Fibroblast of the aortic adventitia (primary cell): ENCODE measurements at regions not wholly inside any gene's neighbourhood (a gene's known extent, or its start where the extent isn't known, plus 50 kb on each side); places are given as distances from the start of the nearest gene placed in this dataset.

ENCODE experiments used
- DNase-seq: peaks from one replicate; pipeline ENCODE4 v3.0.0-alpha.2; 2010; ENCODE audit warnings: low read depth
- H3K4me3 ChIP-seq: 2 replicates; pipeline ENCODE4 v1.5.1; 2011; ENCODE audit warnings: low read depth, mild to moderate bottlenecking, control low read depth, low read length, moderate library complexity
- CTCF ChIP-seq: IDR thresholded peaks from 2 replicates; pipeline ENCODE4 v1.5.1; 2011; ENCODE audit warnings: mild to moderate bottlenecking, low read length, control low read depth, inconsistent platforms; ENCODE audit not compliant: insufficient read depth

GRCh38 chr20:50418890-50419642, 91.1 kb upstream of the PTPN1 start:
- DNase-seq, result no peak
- H3K4me3 ChIP-seq, result no peak overlapping the region
- no peak for TF ChIP-seq CTCF

GRCh38 chr20:50420380-50420779, 89.8 kb upstream of the PTPN1 start:
- no peak overlapping the region for H3K4me3 ChIP-seq
- TF ChIP-seq CTCF, result no peak
- DNase-seq, result no peak

GRCh38 chr20:50421356-50422340, 88.5 kb upstream of the PTPN1 start:
- no peak overlapping the region for H3K4me3 ChIP-seq
- no peak for DNase-seq
- TF ChIP-seq CTCF, result no peak

GRCh38 chr20:50423758-50424157, 86.4 kb upstream of the PTPN1 start:
- no peak for TF ChIP-seq CTCF
- no peak for DNase-seq
- H3K4me3 ChIP-seq, result no peak overlapping the region

- no peak overlapping the region for H3K4me3 ChIP-seq
- DNase-seq, result no peak
- no peak for TF ChIP-seq CTCF
Measured at GRCh38 chr20:50425076-50425475, 85.1 kb upstream of the PTPN1 start.

GRCh38 chr20:50426866-50427718, 83.1 kb upstream of the PTPN1 start:
- TF ChIP-seq CTCF, result no peak
- no peak for DNase-seq
- no peak overlapping the region for H3K4me3 ChIP-seq
